Parathyroid adenoma (tissue), 2 donors: ENCODE measurements at regions not wholly inside any gene's neighbourhood (a gene's known extent, or its start where the extent isn't known, plus 50 kb on each side); places are given as distances from the start of the nearest gene placed in this dataset.

Experiments used
- H2AFZ ChIP-seq: fragments of 300-600 bp; sonication (generic); one replicate; pipeline ENCODE4 v1.7.0; 2017; ENCODE audit warnings: antibody characterized with exemption, mild to moderate bottlenecking
- H3K27ac ChIP-seq: fragments of 300-600 bp; sonication (generic); one replicate; pipeline ENCODE4 v1.7.0; 2017
- H3K27me3 ChIP-seq: fragments of 300-600 bp; sonication (generic); one replicate; pipeline ENCODE4 v1.7.0; 2017; ENCODE audit warnings: low read length; ENCODE audit not compliant: control insufficient read depth, insufficient read depth
- H3K36me3 ChIP-seq: fragments of 300-600 bp; sonication (generic); one replicate; pipeline ENCODE4 v1.7.0; 2017; ENCODE audit warnings: low read length; ENCODE audit not compliant: control insufficient read depth, insufficient read depth
- H3K4me1 ChIP-seq: fragments of 300-600 bp; sonication (generic); one replicate; pipeline ENCODE4 v1.7.0; 2017; ENCODE audit warnings: control low read depth
- H3K4me2 ChIP-seq: fragments of 300-600 bp; sonication (generic); one replicate; pipeline ENCODE4 v1.7.0; 2017; ENCODE audit warnings: low read length
- H3K4me3 ChIP-seq: fragments of 300-600 bp; sonication (generic); one replicate; pipeline ENCODE4 v1.7.0; 2017; ENCODE audit warnings: low read depth, low read length
- H3K79me2 ChIP-seq: fragments of 300-600 bp; sonication (generic); one replicate; pipeline ENCODE4 v1.7.0; 2017; ENCODE audit warnings: control low read depth
- H3K9ac ChIP-seq: fragments of 300-600 bp; sonication (generic); one replicate; pipeline ENCODE4 v1.7.0; 2017; ENCODE audit warnings: mild to moderate bottlenecking
- H3K9me3 ChIP-seq: fragments of 300-600 bp; sonication (generic); one replicate; pipeline ENCODE4 v1.7.0; 2017; ENCODE audit warnings: low read length; ENCODE audit not compliant: control insufficient read depth
- CTCF ChIP-seq: fragments of 300-600 bp; sonication (generic); IDR thresholded peaks from one replicate; pipeline ENCODE4 v1.7.0; 2017; ENCODE audit warnings: antibody characterized with exemption, mild to moderate bottlenecking
- donor health status: primary hyperparathyroidism.

- Histone ChIP-seq H3K9ac (no peak overlapping the region), H3K27ac (no peak overlapping the region), H3K4me3 (no peak overlapping the region), H3K9me3 (no peaks in the 10 kb centered on the region), H2AFZ (no peak overlapping the region), H3K36me3 (no peaks in the 10 kb centered on the region), H3K4me1 (no peaks in the 10 kb centered on the region), H3K79me2 (no peaks in the 10 kb centered on the region), H3K4me2 (no peak overlapping the region), H3K27me3 (no peaks in the 10 kb centered on the region)
- no peak for TF ChIP-seq CTCF
These were observed 53.9 kb upstream of the XYLT1 start for GRCh38 chr16:17524656-17525055.

GRCh38 chr16:17520561-17520960, 49.8 kb upstream of the XYLT1 start:
- no peaks in the 10 kb centered on the region for H3K27me3 ChIP-seq
- H3K27ac ChIP-seq, result no peak overlapping the region
- no peak overlapping the region for H3K9ac ChIP-seq
- no peak for TF ChIP-seq CTCF
- no peaks in the 10 kb centered on the region for H3K4me1 ChIP-seq
- H3K36me3 ChIP-seq, result no peaks in the 10 kb centered on the region
- H3K4me2 ChIP-seq, result no peak overlapping the region
- no peaks in the 10 kb centered on the region for H3K79me2 ChIP-seq
- no peaks in the 10 kb centered on the region for H3K9me3 ChIP-seq
- no peak overlapping the region for H2AFZ ChIP-seq
- H3K4me3 ChIP-seq, result no peak overlapping the region
